ENCODE measurements at regions not wholly inside any gene's neighbourhood (a gene's known extent, or its start where the extent isn't known, plus 50 kb on each side); places are given as distances from the start of the nearest gene placed in this dataset.
A peak's percentile ranks its signal among the peaks of the same experiment; 100 is the strongest.

GRCh38 chr11:26219183-26220117 is 112.5 kb upstream of the ANO3 start:
- peak; percentile 45 for ATAC-seq (ENCODE audit: poor library complexity)
- DNase-seq: no peak
- intact Hi-C loops (cut with DNase I): loop anchor here (5.0 kb wide), 1 partner anchor 237 kb away; no protein-coding TSS in a partner anchor

GRCh38 chr11:26225646-26226045 is 106.3 kb upstream of the ANO3 start:
- DNase-seq: no peak
- intact Hi-C loops (cut with DNase I): no loop called here
- ATAC-seq (ENCODE audit: poor library complexity): no peak

GRCh38 chr11:26227301-26227746 is 104.6 kb upstream of the ANO3 start:
- ATAC-seq (ENCODE audit: poor library complexity): peak; percentile 51
- intact Hi-C loops (cut with DNase I): no loop called here
- DNase-seq: no peak

GRCh38 chr11:26227883-26228502 is 103.9 kb upstream of the ANO3 start:
- DNase-seq: no peak
- no peak for ATAC-seq (ENCODE audit: poor library complexity)
- intact Hi-C loops (cut with DNase I): no loop called here

- no peak for DNase-seq
- intact Hi-C loops (cut with DNase I): no loop called here
- ATAC-seq (ENCODE audit: poor library complexity): no peak
Measured at GRCh38 chr11:26228778-26229177, 103.2 kb upstream of the ANO3 start.

GRCh38 chr11:26229257-26229656 is 102.7 kb upstream of the ANO3 start:
- intact Hi-C loops (cut with DNase I): no loop called here
- no peak for DNase-seq
- no peak for ATAC-seq (ENCODE audit: poor library complexity)

GRCh38 chr11:26229981-26230380 is 101.9 kb upstream of the ANO3 start:
- DNase-seq: no peak
- intact Hi-C loops (cut with DNase I): no loop called here
- ATAC-seq (ENCODE audit: poor library complexity): no peak

GRCh38 chr11:26231252-26231661 is 100.7 kb upstream of the ANO3 start:
- DNase-seq: no peak
- no peak for ATAC-seq (ENCODE audit: poor library complexity)
- intact Hi-C loops (cut with DNase I): no loop called here

GRCh38 chr11:26234451-26234850 is 97.5 kb upstream of the ANO3 start:
- ATAC-seq (ENCODE audit: poor library complexity) (no peak), DNase-seq (no peak)
- intact Hi-C loops (cut with DNase I): no loop called here

GRCh38 chr11:26243426-26243825 is 88.5 kb upstream of the ANO3 start:
- ATAC-seq (ENCODE audit: poor library complexity) (no peak), DNase-seq (no peak)
- intact Hi-C loops (cut with DNase I): no loop called here

- ATAC-seq (ENCODE audit: poor library complexity) (peak; percentile 62), DNase-seq (no peak)
- intact Hi-C loops (cut with DNase I): no loop called here
Measured at GRCh38 chr11:26244207-26244606, 87.7 kb upstream of the ANO3 start.

GRCh38 chr11:26245046-26245445 is 86.9 kb upstream of the ANO3 start:
- no peak for ATAC-seq (ENCODE audit: poor library complexity)
- intact Hi-C loops (cut with DNase I): no loop called here
- DNase-seq: no peak

GRCh38 chr11:26247340-26247739 is 84.6 kb upstream of the ANO3 start:
- ATAC-seq (ENCODE audit: poor library complexity): no peak
- intact Hi-C loops (cut with DNase I): no loop called here

GRCh38 chr11:26248661-26249060 is 83.3 kb upstream of the ANO3 start:
- intact Hi-C loops (cut with DNase I): no loop called here
- ATAC-seq (ENCODE audit: poor library complexity): no peak
- no peak for DNase-seq

More at GRCh38 chr11:26247340-26247739, 84.6 kb upstream of the ANO3 start:
- no peak for DNase-seq

GRCh38 chr11:26254378-26254777 is 77.6 kb upstream of the ANO3 start:
- DNase-seq (no peak), ATAC-seq (ENCODE audit: poor library complexity) (no peak)
- intact Hi-C loops (cut with DNase I): no loop called here

- ATAC-seq (ENCODE audit: poor library complexity) (no peak), DNase-seq (no peak)
- intact Hi-C loops (cut with DNase I): no loop called here
Measured at GRCh38 chr11:26263769-26264168, 68.2 kb upstream of the ANO3 start.

GRCh38 chr11:26264266-26264665 is 67.7 kb upstream of the ANO3 start:
- DNase-seq (no peak), ATAC-seq (ENCODE audit: poor library complexity) (no peak)
- intact Hi-C loops (cut with DNase I): no loop called here

GRCh38 chr11:26268980-26269660 is 62.8 kb upstream of the ANO3 start:
- ATAC-seq (ENCODE audit: poor library complexity): peak; percentile 48
- DNase-seq: peak; percentile 40
- intact Hi-C loops (cut with DNase I): no loop called here

- no peak for ATAC-seq (ENCODE audit: poor library complexity)
- intact Hi-C loops (cut with DNase I): no loop called here
- no peak for DNase-seq
Measured at GRCh38 chr11:26271666-26272065, 60.3 kb upstream of the ANO3 start.

Data from Right ventricle myocardium superior (tissue), 1 donor.